Body of pancreas (tissue), 4 donors: ENCODE measurements at regions not wholly inside any gene's neighbourhood (a gene's known extent, or its start where the extent isn't known, plus 50 kb on each side); places are given as distances from the start of the nearest gene placed in this dataset.

ENCODE experiments used
- ATAC-seq: fragments of 150-250 bp; one replicate; pipeline ENCODE4 v1.9.1; 2016
- DNase-seq, 4 donors: peaks; one replicate each; pipeline ENCODE4 v3.0.0-alpha.2; 2019
- H3K27ac ChIP-seq, 4 donors: fragments of 200-600 bp; sonication (generic); 1 replicate in 3 of 4; 2 replicates in 1 of 4; pipeline versions ENCODE4 v1.5.1 to v1.6.1; 2016 to 2019; ENCODE audit warnings: mild to moderate bottlenecking in 1 of 4, mixed read lengths in 1 of 4, moderate library complexity in 1 of 4
- H3K27me3 ChIP-seq, 2 donors: fragments of 200-600 bp; sonication (generic); one replicate each; pipeline ENCODE4 v1.6.0; 2016; ENCODE audit warnings: mild to moderate bottlenecking in 1 of 2
- H3K36me3 ChIP-seq, 2 donors: fragments of 200-600 bp; sonication (generic); replicated peaks in 1 of 2; 2 replicates each; pipeline ENCODE4 v1.5.1; 2016; ENCODE audit warnings: low read depth in 2 of 2; ENCODE audit not compliant: insufficient read depth in 1 of 2
- H3K4me1 ChIP-seq: fragments of 200-600 bp; sonication (generic); one replicate; pipeline ENCODE4 v1.6.0; 2016
- H3K4me3 ChIP-seq, 2 donors: fragments of 200-600 bp; sonication (generic); 1 replicate in 1 of 2; 2 replicates in 1 of 2; pipeline ENCODE4 v1.5.1; 2016 to 2019
- H3K9me3 ChIP-seq, 3 donors: fragments of 200-600 bp; sonication (generic); 1 replicate in 2 of 3; 2 replicates in 1 of 3; pipeline ENCODE4 v1.5.1; 2016
- POLR2A ChIP-seq, 3 donors: fragments of 450-650 bp; IDR thresholded peaks; one replicate each; pipeline ENCODE4 v1.6.1; 2016; ENCODE audit warnings: antibody characterized with exemption in 3 of 3, mild to moderate bottlenecking in 2 of 3
- WGBS, 2 donors: methylation state at CpG; one replicate each; pipeline ENCODE4 v1.1.5; 2017; 5-methylcytosine and 5-hydroxymethylcytosine counted together
- intact Hi-C: fragments of 100-400 bp; cut with DNase I; formaldehyde crosslinking; loops from one replicate; pipeline ENCODE4 v1.15.1; 2023
- TF ChIP-seq, protein P1 (sequence below), 7 experiments: fragments of 450-650 bp in 4 of 7; fragments of 200-600 bp in 3 of 7; sonication (generic) in 3 of 7; IDR thresholded peaks; one replicate each; pipeline ENCODE4 v1.5.1; 2016 to 2019; ENCODE audit warnings: antibody characterized with exemption in 7 of 7

DNA sequence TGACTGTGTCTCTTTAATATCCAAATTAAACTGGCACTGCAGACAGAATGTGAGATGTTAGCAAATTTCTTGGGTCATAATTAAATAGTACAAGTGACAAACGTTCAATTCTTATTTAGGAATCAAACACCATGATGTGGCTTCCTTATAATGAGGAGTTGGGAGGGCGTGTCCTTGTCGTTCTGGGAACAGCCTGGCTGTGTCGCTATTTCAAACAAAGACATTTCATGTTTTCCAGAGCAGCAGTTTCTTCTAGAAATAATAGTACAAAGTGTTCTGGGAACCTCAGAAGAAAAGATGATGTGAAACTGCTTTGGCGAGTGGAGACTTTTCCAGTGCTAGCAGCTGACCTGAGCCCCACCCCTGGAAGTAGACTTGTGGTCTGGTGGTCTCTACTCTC lies 301.7 kb upstream of the N4BP1 start:
- Histone ChIP-seq H3K36me3 (no peaks in the 10 kb centered on the region), H3K9me3 (no peaks in the 10 kb centered on the region), H3K27ac (no peak overlapping the region), H3K4me3 (no peak overlapping the region), H3K4me1 (no peaks in the 10 kb centered on the region), H3K27me3 (no peaks in the 10 kb centered on the region)
- TF ChIP-seq, protein P1, sequence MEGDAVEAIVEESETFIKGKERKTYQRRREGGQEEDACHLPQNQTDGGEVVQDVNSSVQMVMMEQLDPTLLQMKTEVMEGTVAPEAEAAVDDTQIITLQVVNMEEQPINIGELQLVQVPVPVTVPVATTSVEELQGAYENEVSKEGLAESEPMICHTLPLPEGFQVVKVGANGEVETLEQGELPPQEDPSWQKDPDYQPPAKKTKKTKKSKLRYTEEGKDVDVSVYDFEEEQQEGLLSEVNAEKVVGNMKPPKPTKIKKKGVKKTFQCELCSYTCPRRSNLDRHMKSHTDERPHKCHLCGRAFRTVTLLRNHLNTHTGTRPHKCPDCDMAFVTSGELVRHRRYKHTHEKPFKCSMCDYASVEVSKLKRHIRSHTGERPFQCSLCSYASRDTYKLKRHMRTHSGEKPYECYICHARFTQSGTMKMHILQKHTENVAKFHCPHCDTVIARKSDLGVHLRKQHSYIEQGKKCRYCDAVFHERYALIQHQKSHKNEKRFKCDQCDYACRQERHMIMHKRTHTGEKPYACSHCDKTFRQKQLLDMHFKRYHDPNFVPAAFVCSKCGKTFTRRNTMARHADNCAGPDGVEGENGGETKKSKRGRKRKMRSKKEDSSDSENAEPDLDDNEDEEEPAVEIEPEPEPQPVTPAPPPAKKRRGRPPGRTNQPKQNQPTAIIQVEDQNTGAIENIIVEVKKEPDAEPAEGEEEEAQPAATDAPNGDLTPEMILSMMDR (IDR thresholded peaks at IDR 0.05) = no peak
- no peak for TF ChIP-seq POLR2A (IDR thresholded peaks at IDR 0.05)
- no peak for DNase-seq
- 29% methylated on average over 5 of the region's 5 CpGs for WGBS, 2 donors
- intact Hi-C loops = no loop called here
- no peak for ATAC-seq

DNA sequence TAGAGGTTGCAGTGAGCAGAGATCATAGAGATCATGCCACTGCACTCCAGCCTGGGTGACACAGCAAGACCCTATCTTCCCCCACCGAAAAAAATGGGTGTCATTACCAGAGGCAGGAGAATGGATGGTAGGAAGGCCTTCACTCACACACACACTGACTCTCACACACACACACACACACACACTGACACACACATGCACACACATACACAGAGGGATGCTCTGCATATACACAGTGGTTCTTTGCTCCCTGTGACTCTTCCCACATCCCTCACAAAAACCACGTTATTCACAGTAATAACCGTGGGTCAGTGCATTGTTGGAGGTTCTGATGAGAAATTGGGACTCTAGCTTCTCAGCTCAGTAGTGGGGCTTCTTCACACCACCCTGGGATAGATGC lies 300.2 kb upstream of the N4BP1 start:
- no peak overlapping the region for H3K27ac ChIP-seq
- DNase-seq (no peak), ATAC-seq (no peak)
- H3K9me3 ChIP-seq = no peaks in the 10 kb centered on the region
- no peaks in the 10 kb centered on the region for H3K4me1 ChIP-seq
- H3K27me3 ChIP-seq = no peaks in the 10 kb centered on the region
- WGBS, 2 donors = 55 to 62% methylated on average over 3 of the region's 3 CpGs
- H3K36me3 ChIP-seq = no peaks in the 10 kb centered on the region
- TF ChIP-seq, protein P1 (IDR thresholded peaks at IDR 0.05) = no peak
- TF ChIP-seq POLR2A (IDR thresholded peaks at IDR 0.05) = no peak
- intact Hi-C loops = no loop called here
- no peak overlapping the region for H3K4me3 ChIP-seq

DNA sequence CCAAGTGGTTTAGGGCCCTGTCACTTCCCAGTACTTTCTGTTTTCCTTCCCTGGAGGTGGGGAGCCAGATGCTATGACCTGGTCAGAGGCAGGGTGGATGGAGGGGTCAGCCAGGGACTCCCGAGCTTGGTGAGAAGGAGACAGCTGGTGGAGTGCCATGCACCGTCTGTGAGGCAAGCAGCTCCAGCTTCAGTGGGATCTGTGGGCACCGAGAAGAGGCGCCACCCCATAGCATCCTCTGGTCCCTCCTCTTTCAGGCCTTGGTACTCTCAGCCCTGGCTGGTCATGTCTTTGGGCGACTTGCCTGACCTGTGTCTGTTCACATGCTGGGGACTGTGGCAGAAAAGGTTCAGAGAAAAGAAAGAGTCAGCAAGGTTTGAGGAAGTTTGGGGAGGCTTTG lies 299.3 kb upstream of the N4BP1 start:
- 51 to 60% methylated on average over 5 of the region's 5 CpGs for WGBS, 2 donors
- intact Hi-C loops = no loop called here
- no peak overlapping the region for H3K4me3 ChIP-seq
- no peaks in the 10 kb centered on the region for H3K9me3 ChIP-seq
- no peaks in the 10 kb centered on the region for H3K4me1 ChIP-seq
- H3K27me3 ChIP-seq = no peaks in the 10 kb centered on the region
- no peak overlapping the region for H3K27ac ChIP-seq
- DNase-seq (peak in 1 of 4 donors; percentile 3), ATAC-seq (no peak)
- no peaks in the 10 kb centered on the region for H3K36me3 ChIP-seq
- TF ChIP-seq POLR2A (IDR thresholded peaks at IDR 0.05) = no peak
- TF ChIP-seq, protein P1 (IDR thresholded peaks at IDR 0.05) = no peak

DNA sequence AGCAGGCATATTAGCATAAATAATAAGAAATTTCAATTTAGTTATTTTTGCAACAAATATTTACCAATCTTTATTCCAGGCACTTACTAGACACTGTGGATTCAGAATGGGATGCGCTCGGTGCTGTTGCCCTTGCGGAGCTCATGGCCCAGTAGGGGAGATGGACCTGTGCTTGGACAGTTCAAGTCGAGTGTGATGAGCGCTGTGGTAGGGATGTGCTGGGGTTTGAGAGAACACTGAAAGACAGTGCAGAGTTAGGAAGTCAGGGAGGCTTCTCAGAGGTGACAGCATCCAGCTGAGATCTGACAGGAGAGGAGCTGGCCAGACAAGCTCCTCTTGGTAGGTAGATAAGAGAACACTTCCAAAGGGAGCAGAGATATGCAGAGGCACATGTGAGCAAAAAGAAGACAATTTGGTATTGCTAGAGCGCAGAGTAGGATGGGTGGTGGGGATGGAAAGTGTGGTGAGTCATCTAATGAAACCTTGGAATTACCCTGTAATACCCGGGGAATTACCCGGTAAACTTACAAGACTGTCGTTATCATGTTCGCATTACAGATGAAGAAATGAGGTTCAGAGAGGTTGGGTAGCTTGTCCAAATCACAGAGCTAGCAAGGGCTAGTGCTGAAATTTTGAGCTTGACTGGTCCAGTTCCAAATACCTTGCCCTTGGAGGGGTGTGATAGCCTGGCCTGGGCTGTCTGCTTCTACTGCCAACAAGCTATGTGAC lies 298.1 kb upstream of the N4BP1 start:
- Histone ChIP-seq H3K4me1 (no peaks in the 10 kb centered on the region), H3K4me3 (no peak overlapping the region), H3K27ac (no peak overlapping the region), H3K36me3 (no peaks in the 10 kb centered on the region), H3K9me3 (no peaks in the 10 kb centered on the region), H3K27me3 (no peaks in the 10 kb centered on the region)
- TF ChIP-seq POLR2A (IDR thresholded peaks at IDR 0.05) = no peak
- TF ChIP-seq, protein P1 (IDR thresholded peaks at IDR 0.05) = no peak
- WGBS, 2 donors = 80 to 81% methylated on average over 10 of the region's 10 CpGs
- DNase-seq = no peak
- intact Hi-C loops = no loop called here
- no peak for ATAC-seq
